ENCODE measurements at regions not wholly inside any gene's neighbourhood (a gene's known extent, or its start where the extent isn't known, plus 50 kb on each side); places are given as distances from the start of the nearest gene placed in this dataset.

GRCh38 chr7:131970602-131971001 lies 414.2 kb upstream of the PODXL start:
- in situ Hi-C loops (cut with HindIII; ENCODE audit: low pct_ligation_motif_present, low sequenced_read_pairs): no loop called here
- no peak for TF ChIP-seq CTCF (IDR thresholded peaks at IDR 0.05; ENCODE audit: low read depth, low read length, missing control alignments)
- Histone ChIP-seq H3K27me3 (replicated peaks) (no peaks in the 10 kb centered on the region), H3K4me3 (ENCODE audit: low read depth, low read length) (no peak overlapping the region), H3K27ac (no peak overlapping the region), H3K36me3 (replicated peaks) (no peaks in the 10 kb centered on the region)
- DNase-seq: no peak

GRCh38 chr7:131969560-131969959 lies 413.1 kb upstream of the PODXL start:
- in situ Hi-C loops (cut with HindIII; ENCODE audit: low pct_ligation_motif_present, low sequenced_read_pairs): no loop called here
- Histone ChIP-seq H3K36me3 (replicated peaks) (no peaks in the 10 kb centered on the region), H3K27ac (no peak overlapping the region), H3K4me3 (ENCODE audit: low read depth, low read length) (no peak overlapping the region), H3K27me3 (replicated peaks) (no peaks in the 10 kb centered on the region)
- DNase-seq: no peak
- TF ChIP-seq CTCF (IDR thresholded peaks at IDR 0.05; ENCODE audit: low read depth, low read length, missing control alignments): no peak

GRCh38 chr7:131967216-131967730 lies 410.8 kb upstream of the PODXL start:
- in situ Hi-C loops (cut with HindIII; ENCODE audit: low pct_ligation_motif_present, low sequenced_read_pairs): no loop called here
- TF ChIP-seq CTCF (IDR thresholded peaks at IDR 0.05; ENCODE audit: low read depth, low read length, missing control alignments): no peak

GRCh38 chr7:131964203-131964602 lies 407.8 kb upstream of the PODXL start:
- no peak for DNase-seq
- Histone ChIP-seq H3K27me3 (replicated peaks) (no peaks in the 10 kb centered on the region), H3K4me3 (ENCODE audit: low read depth, low read length) (no peak overlapping the region), H3K27ac (no peak overlapping the region), H3K36me3 (replicated peaks) (no peaks in the 10 kb centered on the region)
- in situ Hi-C loops (cut with HindIII; ENCODE audit: low pct_ligation_motif_present, low sequenced_read_pairs): no loop called here
- TF ChIP-seq CTCF (IDR thresholded peaks at IDR 0.05; ENCODE audit: low read depth, low read length, missing control alignments): no peak

More at GRCh38 chr7:131967216-131967730, 410.8 kb upstream of the PODXL start:
- Histone ChIP-seq H3K4me3 (ENCODE audit: low read depth, low read length) (no peak overlapping the region), H3K36me3 (replicated peaks) (no peaks in the 10 kb centered on the region), H3K27ac (no peak overlapping the region), H3K27me3 (replicated peaks) (no peaks in the 10 kb centered on the region)
- no peak for DNase-seq

- Histone ChIP-seq H3K27ac (no peak overlapping the region), H3K27me3 (replicated peaks) (no peaks in the 10 kb centered on the region), H3K36me3 (replicated peaks) (no peaks in the 10 kb centered on the region), H3K4me3 (ENCODE audit: low read depth, low read length) (no peak overlapping the region)
- in situ Hi-C loops (cut with HindIII; ENCODE audit: low pct_ligation_motif_present, low sequenced_read_pairs): no loop called here
- TF ChIP-seq CTCF (IDR thresholded peaks at IDR 0.05; ENCODE audit: low read depth, low read length, missing control alignments): no peak
- DNase-seq: no peak
These were observed 404.7 kb upstream of the PODXL start for GRCh38 chr7:131961054-131961680.
